AG04450 (cell line): ENCODE measurements at regions not wholly inside any gene's neighbourhood (a gene's known extent, or its start where the extent isn't known, plus 50 kb on each side); places are given as distances from the start of the nearest gene placed in this dataset.
A peak's percentile ranks its signal among the peaks of the same experiment; 100 is the strongest.

ENCODE experiments used
- CTCF ChIA-PET: fragments of 300-600, 350-600 bp; formaldehyde crosslinking; extraction: SDS; loops from one replicate; lab custom pipeline; 2022; ENCODE audit warnings: antibody characterized with exemption, inconsistent platforms; lab: Charles Lee
- POLR2A ChIA-PET: fragments of 350-600 bp; formaldehyde crosslinking; extraction: SDS; loops from one replicate; lab custom pipeline; 2021; ENCODE audit warnings: antibody characterized with exemption, inconsistent platforms; lab: Yijun Ruan, JAX
- DNase-seq: peaks from one replicate; pipeline ENCODE4 v3.0.0-alpha.2; 2011; ENCODE audit warnings: low read depth, low spot score
- H3K27ac ChIP-seq: one replicate; pipeline ENCODE4 v1.5.1; 2012; ENCODE audit warnings: low read depth, low read length, control low read depth
- H3K27me3 ChIP-seq: one replicate; pipeline ENCODE4 v1.6.0; 2012; ENCODE audit warnings: low read length; ENCODE audit not compliant: control insufficient read depth, insufficient read depth
- H3K4me3 ChIP-seq: 2 replicates; pipeline ENCODE4 v1.5.1; 2011; ENCODE audit warnings: mild to moderate bottlenecking, low read depth, low read length, control low read depth
- H3K9me3 ChIP-seq: 2 replicates; pipeline ENCODE4 v1.5.1; 2012; ENCODE audit warnings: low read length; ENCODE audit not compliant: control insufficient read depth, insufficient read depth
- CTCF ChIP-seq: IDR thresholded peaks from 2 replicates; pipeline ENCODE4 v1.5.1; 2011; ENCODE audit warnings: low read depth, low read length, control low read depth, inconsistent platforms

GRCh38 chr15:94655249-94655880 lies 424.0 kb downstream of the MCTP2 start:
- Histone ChIP-seq H3K4me3 (no peak overlapping the region), H3K27me3 (no peaks in the 10 kb centered on the region), H3K9me3 (no peaks in the 10 kb centered on the region), H3K27ac (no peak overlapping the region)
- CTCF ChIA-PET, result no interaction called here
- DNase-seq, result no peak
- TF ChIP-seq CTCF, result no peak
- POLR2A ChIA-PET, result no interaction called here

GRCh38 chr15:94665676-94666441 lies 434.5 kb downstream of the MCTP2 start:
- CTCF ChIA-PET, result interaction anchor here (0.6 kb wide), 1 partner anchor 1565 kb away, joined by 3 read pairs; no protein-coding TSS in a partner anchor
- DNase-seq, result no peak
- TF ChIP-seq CTCF, result no peak
- POLR2A ChIA-PET, result no interaction called here
- no peaks in the 10 kb centered on the region for H3K9me3 ChIP-seq
- H3K27me3 ChIP-seq, result no peaks in the 10 kb centered on the region
- H3K27ac ChIP-seq, result no peak overlapping the region
- no peak overlapping the region for H3K4me3 ChIP-seq

GRCh38 chr15:94666553-94666952 lies 435.2 kb downstream of the MCTP2 start:
- Histone ChIP-seq H3K9me3 (no peaks in the 10 kb centered on the region), H3K27me3 (no peaks in the 10 kb centered on the region), H3K4me3 (no peak overlapping the region), H3K27ac (no peak overlapping the region)
- no peak for DNase-seq
- no peak for TF ChIP-seq CTCF
- CTCF ChIA-PET, result interaction anchor here (0.6 kb wide), 1 partner anchor 1566 kb away, joined by 3 read pairs; no protein-coding TSS in a partner anchor
- POLR2A ChIA-PET, result no interaction called here

- TF ChIP-seq CTCF, result no peak
- Histone ChIP-seq H3K27me3 (no peaks in the 10 kb centered on the region), H3K9me3 (no peaks in the 10 kb centered on the region), H3K27ac (no peak overlapping the region), H3K4me3 (no peak overlapping the region)
- ChIA-PET CTCF (no interaction called here), POLR2A (no interaction called here)
- DNase-seq, result no peak
These were observed 435.7 kb downstream of the MCTP2 start for GRCh38 chr15:94667109-94667508.

- TF ChIP-seq CTCF, result peak; percentile 67
- no peak overlapping the region for H3K27ac ChIP-seq
- CTCF ChIA-PET, result interaction anchor here (0.6 to 5.1 kb wide), 15 partner anchors 13 to 1656 kb away, joined by 3 to 40 read pairs (median 4); no protein-coding TSS in a partner anchor
- no peak overlapping the region for H3K4me3 ChIP-seq
- POLR2A ChIA-PET, result no interaction called here
- no peaks in the 10 kb centered on the region for H3K9me3 ChIP-seq
- H3K27me3 ChIP-seq, result no peaks in the 10 kb centered on the region
- DNase-seq, result peak; percentile 6
These were observed 439.2 kb downstream of the MCTP2 start for GRCh38 chr15:94670438-94671034.
